SK-N-MC (cell line): ENCODE measurements at regions not wholly inside any gene's neighbourhood (a gene's known extent, or its start where the extent isn't known, plus 50 kb on each side); places are given as distances from the start of the nearest gene placed in this dataset.

Source experiments
- EZH2 ChIP-seq: fragments of 200-600 bp; sonication (generic); IDR thresholded peaks from one replicate; pipeline ENCODE4 v1.6.1; 2017; ENCODE audit warnings: antibody characterized with exemption
- FOXP2 ChIP-seq: optimal IDR thresholded peaks from 2 replicates; pipeline ENCODE3; 2011; ENCODE audit warnings: mild to moderate bottlenecking, moderate library complexity; ENCODE audit not compliant: insufficient read depth; ENCODE audit errors: extremely low read length, control extremely low read depth
- POLR2AphosphoS5 ChIP-seq: IDR thresholded peaks from 2 replicates; pipeline ENCODE4 v1.6.1; 2012; ENCODE audit warnings: mild to moderate bottlenecking, low read depth, low read length, borderline replicate concordance

- TF ChIP-seq EZH2 (no peak), POLR2AphosphoS5 (no peak), FOXP2 (no peak)
Observed at GRCh38 chr17:79513206-79513605, 97.6 kb downstream of the RBFOX3 start.
